ENCODE measurements at regions not wholly inside any gene's neighbourhood (a gene's known extent, or its start where the extent isn't known, plus 50 kb on each side); places are given as distances from the start of the nearest gene placed in this dataset.

DNA sequence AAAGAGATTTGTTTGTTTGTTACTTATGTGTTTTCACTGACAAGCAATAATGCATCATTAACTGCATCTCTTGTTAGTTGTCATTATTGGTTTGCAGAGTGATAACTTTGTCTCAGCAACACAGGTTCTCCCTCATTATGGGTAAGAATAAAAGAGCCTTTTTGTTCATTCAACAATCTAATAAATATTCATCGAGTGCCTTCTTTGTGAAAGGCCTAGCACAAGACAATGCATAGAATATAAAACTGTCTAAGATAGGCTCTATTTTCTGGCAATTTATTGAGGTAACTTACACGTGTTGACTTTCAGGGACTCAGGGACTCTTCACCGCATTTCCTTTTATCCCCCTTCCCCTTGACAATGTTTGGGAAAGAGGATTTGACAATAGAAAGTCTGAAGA is 95.5 kb upstream of the KRR1 start:
- ATAC-seq, result no peak

DNA sequence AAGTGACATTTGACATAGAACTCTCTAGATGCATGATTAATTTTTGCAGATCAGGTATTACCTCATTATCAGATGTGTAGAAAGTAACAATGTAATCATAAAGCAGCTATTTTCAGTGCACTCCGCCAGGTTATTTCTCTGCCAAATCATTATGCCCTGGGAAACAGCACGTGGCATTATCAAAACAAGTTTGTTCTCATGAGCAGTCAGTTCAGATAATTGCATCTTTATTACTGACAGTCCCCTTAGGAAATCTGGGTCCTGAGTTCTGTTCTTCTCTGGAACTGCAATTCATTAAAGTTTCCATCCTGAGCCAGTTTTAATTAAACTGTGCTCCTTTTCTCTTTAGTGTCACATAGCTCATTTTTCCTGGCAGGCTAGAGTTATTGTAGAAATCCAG is 94.7 kb upstream of the KRR1 start:
- no peak for ATAC-seq
- TF ChIP-seq TOX (CRISPR knock-in tag; IDR thresholded peaks at IDR 0.05; ENCODE audit: borderline replicate concordance), result no peak
- no peak for TF ChIP-seq ZNF8 (CRISPR knock-in tag; IDR thresholded peaks at IDR 0.05)
- TF ChIP-seq ARNTL (CRISPR knock-in tag; IDR thresholded peaks at IDR 0.05; ENCODE audit: borderline replicate concordance, low read depth), result no peak
- no peak for TF ChIP-seq PPARA (CRISPR knock-in tag; IDR thresholded peaks at IDR 0.05; ENCODE audit: borderline replicate concordance)
- TF ChIP-seq, protein P1, sequence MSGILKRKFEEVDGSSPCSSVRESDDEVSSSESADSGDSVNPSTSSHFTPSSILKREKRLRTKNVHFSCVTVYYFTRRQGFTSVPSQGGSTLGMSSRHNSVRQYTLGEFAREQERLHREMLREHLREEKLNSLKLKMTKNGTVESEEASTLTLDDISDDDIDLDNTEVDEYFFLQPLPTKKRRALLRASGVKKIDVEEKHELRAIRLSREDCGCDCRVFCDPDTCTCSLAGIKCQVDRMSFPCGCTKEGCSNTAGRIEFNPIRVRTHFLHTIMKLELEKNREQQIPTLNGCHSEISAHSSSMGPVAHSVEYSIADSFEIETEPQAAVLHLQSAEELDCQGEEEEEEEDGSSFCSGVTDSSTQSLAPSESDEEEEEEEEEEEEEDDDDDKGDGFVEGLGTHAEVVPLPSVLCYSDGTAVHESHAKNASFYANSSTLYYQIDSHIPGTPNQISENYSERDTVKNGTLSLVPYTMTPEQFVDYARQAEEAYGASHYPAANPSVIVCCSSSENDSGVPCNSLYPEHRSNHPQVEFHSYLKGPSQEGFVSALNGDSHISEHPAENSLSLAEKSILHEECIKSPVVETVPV (CRISPR knock-in tag; IDR thresholded peaks at IDR 0.05), result no peak
- no peak for TF ChIP-seq ZFP30 (CRISPR knock-in tag; IDR thresholded peaks at IDR 0.05)
- no peak for TF ChIP-seq ISL1 (CRISPR knock-in tag; IDR thresholded peaks at IDR 0.05)
- no peak for TF ChIP-seq ZNF70 (CRISPR knock-in tag; IDR thresholded peaks at IDR 0.05)
- TF ChIP-seq ZFP3 (CRISPR knock-in tag; IDR thresholded peaks at IDR 0.05), result no peak
- TF ChIP-seq OSR1 (CRISPR knock-in tag; IDR thresholded peaks at IDR 0.05), result no peak
- TF ChIP-seq BACH2 (CRISPR knock-in tag; IDR thresholded peaks at IDR 0.05; ENCODE audit: borderline replicate concordance), result no peak
- TF ChIP-seq GLIS3 (CRISPR knock-in tag; IDR thresholded peaks at IDR 0.05), result no peak
- TF ChIP-seq SNAI2 (CRISPR knock-in tag; IDR thresholded peaks at IDR 0.05), result no peak
- no peak for TF ChIP-seq ESRRG (CRISPR knock-in tag; IDR thresholded peaks at IDR 0.05)
- no peak for TF ChIP-seq RARB (CRISPR knock-in tag; IDR thresholded peaks at IDR 0.05)

More for the DNA sequence above, 95.5 kb upstream of the KRR1 start:
- TF ChIP-seq TOX (CRISPR knock-in tag; IDR thresholded peaks at IDR 0.05; ENCODE audit: borderline replicate concordance) (no peak), OSR1 (CRISPR knock-in tag; IDR thresholded peaks at IDR 0.05) (no peak), ZNF70 (CRISPR knock-in tag; IDR thresholded peaks at IDR 0.05) (no peak)

DNA sequence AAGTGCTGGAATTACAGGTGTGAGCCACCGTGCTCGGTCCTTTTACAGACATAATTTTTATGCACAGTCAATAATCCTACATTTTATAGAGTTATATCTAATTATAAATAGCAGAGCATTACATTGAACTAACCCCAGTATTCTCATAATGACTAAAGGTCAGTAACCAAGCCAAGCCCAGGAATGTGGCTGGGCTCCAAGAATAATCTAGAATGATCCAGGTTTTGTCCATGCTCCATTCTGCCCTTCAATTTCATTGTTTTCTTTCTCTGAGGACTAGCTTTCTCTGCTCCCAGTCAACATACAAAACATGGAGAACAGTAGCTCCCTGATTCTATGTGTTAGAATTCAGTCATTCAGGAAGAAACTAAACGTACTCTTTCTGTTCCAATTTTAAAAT is 92.1 kb upstream of the KRR1 start:
- no peak for ATAC-seq
- TF ChIP-seq TOX (CRISPR knock-in tag; IDR thresholded peaks at IDR 0.05; ENCODE audit: borderline replicate concordance) (no peak), CSDC2 (CRISPR knock-in tag; IDR thresholded peaks at IDR 0.05) (no peak), ESRRG (CRISPR knock-in tag; IDR thresholded peaks at IDR 0.05) (no peak), TCF4 (CRISPR knock-in tag; IDR thresholded peaks at IDR 0.05; ENCODE audit: borderline replicate concordance) (no peak), SNAI2 (CRISPR knock-in tag; IDR thresholded peaks at IDR 0.05) (no peak), ZNF565 (CRISPR knock-in tag; conservative IDR thresholded peaks at IDR 0.05; ENCODE audit: low read depth) (no peak), ISL1 (CRISPR knock-in tag; IDR thresholded peaks at IDR 0.05) (no peak), PPARA (CRISPR knock-in tag; IDR thresholded peaks at IDR 0.05; ENCODE audit: borderline replicate concordance) (no peak), ZNF8 (CRISPR knock-in tag; IDR thresholded peaks at IDR 0.05) (no peak), ZNF70 (CRISPR knock-in tag; IDR thresholded peaks at IDR 0.05) (no peak), ZC3H10 (CRISPR knock-in tag; IDR thresholded peaks at IDR 0.05) (no peak), GLIS3 (CRISPR knock-in tag; IDR thresholded peaks at IDR 0.05) (no peak), RARB (CRISPR knock-in tag; IDR thresholded peaks at IDR 0.05) (no peak), BACH2 (CRISPR knock-in tag; IDR thresholded peaks at IDR 0.05; ENCODE audit: borderline replicate concordance) (no peak)
- TF ChIP-seq, protein P2, sequence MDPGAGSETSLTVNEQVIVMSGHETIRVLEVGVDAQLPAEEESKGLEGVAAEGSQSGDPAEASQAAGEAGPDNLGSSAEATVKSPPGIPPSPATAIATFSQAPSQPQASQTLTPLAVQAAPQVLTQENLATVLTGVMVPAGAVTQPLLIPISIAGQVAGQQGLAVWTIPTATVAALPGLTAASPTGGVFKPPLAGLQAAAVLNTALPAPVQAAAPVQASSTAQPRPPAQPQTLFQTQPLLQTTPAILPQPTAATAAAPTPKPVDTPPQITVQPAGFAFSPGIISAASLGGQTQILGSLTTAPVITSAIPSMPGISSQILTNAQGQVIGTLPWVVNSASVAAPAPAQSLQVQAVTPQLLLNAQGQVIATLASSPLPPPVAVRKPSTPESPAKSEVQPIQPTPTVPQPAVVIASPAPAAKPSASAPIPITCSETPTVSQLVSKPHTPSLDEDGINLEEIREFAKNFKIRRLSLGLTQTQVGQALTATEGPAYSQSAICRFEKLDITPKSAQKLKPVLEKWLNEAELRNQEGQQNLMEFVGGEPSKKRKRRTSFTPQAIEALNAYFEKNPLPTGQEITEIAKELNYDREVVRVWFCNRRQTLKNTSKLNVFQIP (CRISPR knock-in tag; IDR thresholded peaks at IDR 0.05; ENCODE audit: borderline replicate concordance, low read depth), result no peak
- TF ChIP-seq, protein P3, sequence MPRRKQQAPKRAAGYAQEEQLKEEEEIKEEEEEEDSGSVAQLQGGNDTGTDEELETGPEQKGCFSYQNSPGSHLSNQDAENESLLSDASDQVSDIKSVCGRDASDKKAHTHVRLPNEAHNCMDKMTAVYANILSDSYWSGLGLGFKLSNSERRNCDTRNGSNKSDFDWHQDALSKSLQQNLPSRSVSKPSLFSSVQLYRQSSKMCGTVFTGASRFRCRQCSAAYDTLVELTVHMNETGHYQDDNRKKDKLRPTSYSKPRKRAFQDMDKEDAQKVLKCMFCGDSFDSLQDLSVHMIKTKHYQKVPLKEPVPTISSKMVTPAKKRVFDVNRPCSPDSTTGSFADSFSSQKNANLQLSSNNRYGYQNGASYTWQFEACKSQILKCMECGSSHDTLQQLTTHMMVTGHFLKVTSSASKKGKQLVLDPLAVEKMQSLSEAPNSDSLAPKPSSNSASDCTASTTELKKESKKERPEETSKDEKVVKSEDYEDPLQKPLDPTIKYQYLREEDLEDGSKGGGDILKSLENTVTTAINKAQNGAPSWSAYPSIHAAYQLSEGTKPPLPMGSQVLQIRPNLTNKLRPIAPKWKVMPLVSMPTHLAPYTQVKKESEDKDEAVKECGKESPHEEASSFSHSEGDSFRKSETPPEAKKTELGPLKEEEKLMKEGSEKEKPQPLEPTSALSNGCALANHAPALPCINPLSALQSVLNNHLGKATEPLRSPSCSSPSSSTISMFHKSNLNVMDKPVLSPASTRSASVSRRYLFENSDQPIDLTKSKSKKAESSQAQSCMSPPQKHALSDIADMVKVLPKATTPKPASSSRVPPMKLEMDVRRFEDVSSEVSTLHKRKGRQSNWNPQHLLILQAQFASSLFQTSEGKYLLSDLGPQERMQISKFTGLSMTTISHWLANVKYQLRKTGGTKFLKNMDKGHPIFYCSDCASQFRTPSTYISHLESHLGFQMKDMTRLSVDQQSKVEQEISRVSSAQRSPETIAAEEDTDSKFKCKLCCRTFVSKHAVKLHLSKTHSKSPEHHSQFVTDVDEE (CRISPR knock-in tag; IDR thresholded peaks at IDR 0.05), result no peak
- TF ChIP-seq, protein P4, sequence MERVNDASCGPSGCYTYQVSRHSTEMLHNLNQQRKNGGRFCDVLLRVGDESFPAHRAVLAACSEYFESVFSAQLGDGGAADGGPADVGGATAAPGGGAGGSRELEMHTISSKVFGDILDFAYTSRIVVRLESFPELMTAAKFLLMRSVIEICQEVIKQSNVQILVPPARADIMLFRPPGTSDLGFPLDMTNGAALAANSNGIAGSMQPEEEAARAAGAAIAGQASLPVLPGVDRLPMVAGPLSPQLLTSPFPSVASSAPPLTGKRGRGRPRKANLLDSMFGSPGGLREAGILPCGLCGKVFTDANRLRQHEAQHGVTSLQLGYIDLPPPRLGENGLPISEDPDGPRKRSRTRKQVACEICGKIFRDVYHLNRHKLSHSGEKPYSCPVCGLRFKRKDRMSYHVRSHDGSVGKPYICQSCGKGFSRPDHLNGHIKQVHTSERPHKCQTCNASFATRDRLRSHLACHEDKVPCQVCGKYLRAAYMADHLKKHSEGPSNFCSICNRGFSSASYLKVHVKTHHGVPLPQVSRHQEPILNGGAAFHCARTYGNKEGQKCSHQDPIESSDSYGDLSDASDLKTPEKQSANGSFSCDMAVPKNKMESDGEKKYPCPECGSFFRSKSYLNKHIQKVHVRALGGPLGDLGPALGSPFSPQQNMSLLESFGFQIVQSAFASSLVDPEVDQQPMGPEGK (CRISPR knock-in tag; IDR thresholded peaks at IDR 0.05; ENCODE audit: borderline replicate concordance), result no peak

Measured in SK-N-SH treated with all-trans-retinoic acid at 6 μM for 48 hours (cell line).